ENCODE measurements at regions not wholly inside any gene's neighbourhood (a gene's known extent, or its start where the extent isn't known, plus 50 kb on each side); places are given as distances from the start of the nearest gene placed in this dataset.
A peak's percentile ranks its signal among the peaks of the same experiment; 100 is the strongest.

DNA sequence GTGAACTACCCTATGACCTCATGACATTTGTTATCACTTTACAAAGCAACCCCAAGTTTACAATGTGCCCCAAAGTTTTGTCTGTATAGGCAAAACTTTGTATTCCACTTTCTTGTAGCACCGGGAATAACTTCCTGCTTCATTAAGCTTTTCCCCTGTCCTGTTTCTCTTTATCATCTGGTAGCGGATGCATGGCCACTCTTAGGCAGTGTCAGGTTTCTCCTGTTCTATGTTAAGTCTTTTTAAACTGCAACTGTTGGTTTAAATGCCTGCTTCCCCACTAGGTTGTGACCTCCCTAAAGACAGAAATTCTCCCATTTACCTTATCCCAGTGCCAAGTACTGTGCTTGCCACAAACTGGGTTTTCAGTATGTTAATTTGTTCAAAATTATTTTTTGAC lies 433.6 kb upstream of the DPH6 start:
- peak in 1 of 2 donors; percentile 35 for DNase-seq (ENCODE audit: low read depth in 2 of 2)
- TF ChIP-seq, protein P1, sequence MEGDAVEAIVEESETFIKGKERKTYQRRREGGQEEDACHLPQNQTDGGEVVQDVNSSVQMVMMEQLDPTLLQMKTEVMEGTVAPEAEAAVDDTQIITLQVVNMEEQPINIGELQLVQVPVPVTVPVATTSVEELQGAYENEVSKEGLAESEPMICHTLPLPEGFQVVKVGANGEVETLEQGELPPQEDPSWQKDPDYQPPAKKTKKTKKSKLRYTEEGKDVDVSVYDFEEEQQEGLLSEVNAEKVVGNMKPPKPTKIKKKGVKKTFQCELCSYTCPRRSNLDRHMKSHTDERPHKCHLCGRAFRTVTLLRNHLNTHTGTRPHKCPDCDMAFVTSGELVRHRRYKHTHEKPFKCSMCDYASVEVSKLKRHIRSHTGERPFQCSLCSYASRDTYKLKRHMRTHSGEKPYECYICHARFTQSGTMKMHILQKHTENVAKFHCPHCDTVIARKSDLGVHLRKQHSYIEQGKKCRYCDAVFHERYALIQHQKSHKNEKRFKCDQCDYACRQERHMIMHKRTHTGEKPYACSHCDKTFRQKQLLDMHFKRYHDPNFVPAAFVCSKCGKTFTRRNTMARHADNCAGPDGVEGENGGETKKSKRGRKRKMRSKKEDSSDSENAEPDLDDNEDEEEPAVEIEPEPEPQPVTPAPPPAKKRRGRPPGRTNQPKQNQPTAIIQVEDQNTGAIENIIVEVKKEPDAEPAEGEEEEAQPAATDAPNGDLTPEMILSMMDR (conservative IDR thresholded peaks at IDR 0.05 in 1 of 2, IDR thresholded peaks at IDR 0.05 in 1 of 2; ENCODE audit: low read depth in 1 of 2, low read length in 2 of 2): no peak
- TF ChIP-seq EZH2 (IDR thresholded peaks at IDR 0.05; ENCODE audit: low read length, missing control alignments): no peak

DNA sequence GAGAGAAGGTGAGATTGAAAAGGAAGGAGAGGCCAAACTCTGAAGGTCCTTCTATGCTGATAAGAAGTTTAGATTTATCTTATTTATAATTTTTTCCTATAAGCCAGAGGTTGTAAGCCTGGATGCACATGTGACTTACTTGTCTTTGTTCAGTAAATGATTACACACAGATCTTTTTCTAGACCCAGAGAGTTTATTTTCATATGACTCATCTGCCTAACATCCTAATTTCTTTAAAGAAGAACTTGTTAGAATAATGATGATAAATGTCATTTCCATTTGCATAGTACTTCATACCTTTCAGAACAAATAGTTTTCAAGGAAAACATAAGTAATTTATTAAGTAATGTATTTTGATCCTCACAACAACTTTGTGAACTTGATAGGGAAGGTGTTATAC lies 434.8 kb upstream of the DPH6 start:
- no peak for TF ChIP-seq EZH2 (IDR thresholded peaks at IDR 0.05; ENCODE audit: low read length, missing control alignments)
- TF ChIP-seq, protein P1 (conservative IDR thresholded peaks at IDR 0.05 in 1 of 2, IDR thresholded peaks at IDR 0.05 in 1 of 2; ENCODE audit: low read depth in 1 of 2, low read length in 2 of 2): no peak
- Histone ChIP-seq H3K4me1 (ENCODE audit: control insufficient read depth, extremely low read depth, insufficient read depth, low read length) (no peaks in the 10 kb centered on the region), H3K27ac (ENCODE audit: insufficient read depth, low read length) (no peak overlapping the region), H3K36me3 (ENCODE audit: control insufficient read depth, insufficient read depth, low read length) (no peaks in the 10 kb centered on the region), H4K20me1 (ENCODE audit: control insufficient read depth, extremely low read depth, insufficient read depth, low read length) (no peaks in the 10 kb centered on the region), H3K79me2 (ENCODE audit: control insufficient read depth, insufficient read depth, low read length) (no peaks in the 10 kb centered on the region), H3K27me3 (ENCODE audit: control insufficient read depth, insufficient read depth, low read length) (no peaks in the 10 kb centered on the region), H2AFZ (ENCODE audit: low read length) (no peak overlapping the region), H3K9ac (ENCODE audit: insufficient read depth, low read length) (no peak overlapping the region), H3K4me2 (ENCODE audit: extremely low read depth, insufficient read depth, low read length) (no peak overlapping the region), H3K4me3 (replicated peaks in 1 of 4; ENCODE audit: control extremely low read depth in 1 of 4, insufficient read depth in 1 of 4, low read depth in 3 of 4, low read length in 4 of 4) (no peak overlapping the region), H3K9me3 (ENCODE audit: control insufficient read depth, insufficient read depth, low read depth, low read length) (no peaks in the 10 kb centered on the region)
- DNase-seq (ENCODE audit: low read depth in 2 of 2): peak; percentile 44 to 75

More for the DNA sequence above, 433.6 kb upstream of the DPH6 start:
- H3K36me3 ChIP-seq (ENCODE audit: control insufficient read depth, insufficient read depth, low read length): no peaks in the 10 kb centered on the region
- no peaks in the 10 kb centered on the region for H3K27me3 ChIP-seq (ENCODE audit: control insufficient read depth, insufficient read depth, low read length)
- H3K4me2 ChIP-seq (ENCODE audit: extremely low read depth, insufficient read depth, low read length): no peak overlapping the region
- no peaks in the 10 kb centered on the region for H3K79me2 ChIP-seq (ENCODE audit: control insufficient read depth, insufficient read depth, low read length)
- no peaks in the 10 kb centered on the region for H3K4me1 ChIP-seq (ENCODE audit: control insufficient read depth, extremely low read depth, insufficient read depth, low read length)
- H3K9ac ChIP-seq (ENCODE audit: insufficient read depth, low read length): no peak overlapping the region
- H3K9me3 ChIP-seq (ENCODE audit: control insufficient read depth, insufficient read depth, low read depth, low read length): no peaks in the 10 kb centered on the region
- H3K27ac ChIP-seq (ENCODE audit: insufficient read depth, low read length): no peak overlapping the region
- H3K4me3 ChIP-seq (replicated peaks in 1 of 4; ENCODE audit: control extremely low read depth in 1 of 4, insufficient read depth in 1 of 4, low read depth in 3 of 4, low read length in 4 of 4): no peak overlapping the region
- H2AFZ ChIP-seq (ENCODE audit: low read length): no peak overlapping the region
- no peaks in the 10 kb centered on the region for H4K20me1 ChIP-seq (ENCODE audit: control insufficient read depth, extremely low read depth, insufficient read depth, low read length)

DNA sequence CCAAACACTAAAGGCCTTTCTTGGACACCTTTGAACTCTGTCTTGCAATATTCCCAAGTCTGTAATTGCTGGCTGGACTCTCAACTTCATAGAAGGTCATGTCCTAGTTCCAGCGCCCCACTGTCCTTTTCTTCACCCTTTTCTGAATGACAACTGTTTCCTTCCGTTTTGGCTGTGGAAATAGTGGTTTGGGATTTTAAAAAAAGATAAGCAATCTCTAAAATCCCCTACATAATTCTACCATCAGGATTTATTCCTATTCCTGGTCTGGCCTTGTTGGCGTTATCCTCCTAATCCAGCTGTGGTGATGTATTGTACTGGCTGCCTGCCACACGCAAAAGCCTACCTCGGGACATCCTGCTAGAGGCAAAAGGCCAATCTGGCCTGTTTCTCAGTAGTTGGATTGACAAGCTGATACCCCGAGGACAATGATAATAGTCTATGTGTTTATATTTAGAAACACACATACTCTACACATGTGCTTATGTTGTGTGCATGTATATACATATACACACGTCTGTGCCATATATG lies 440.3 kb upstream of the DPH6 start:
- Histone ChIP-seq H3K36me3 (ENCODE audit: control insufficient read depth, insufficient read depth, low read length) (no peaks in the 10 kb centered on the region), H3K27me3 (ENCODE audit: control insufficient read depth, insufficient read depth, low read length) (no peaks in the 10 kb centered on the region), H3K4me1 (ENCODE audit: control insufficient read depth, extremely low read depth, insufficient read depth, low read length) (no peaks in the 10 kb centered on the region), H2AFZ (ENCODE audit: low read length) (no peak overlapping the region), H3K4me2 (ENCODE audit: extremely low read depth, insufficient read depth, low read length) (no peak overlapping the region), H3K79me2 (ENCODE audit: control insufficient read depth, insufficient read depth, low read length) (no peaks in the 10 kb centered on the region), H3K27ac (ENCODE audit: insufficient read depth, low read length) (no peak overlapping the region), H3K9ac (ENCODE audit: insufficient read depth, low read length) (no peak overlapping the region), H3K9me3 (ENCODE audit: control insufficient read depth, insufficient read depth, low read depth, low read length) (no peaks in the 10 kb centered on the region), H3K4me3 (replicated peaks in 1 of 4; ENCODE audit: control extremely low read depth in 1 of 4, insufficient read depth in 1 of 4, low read depth in 3 of 4, low read length in 4 of 4) (no peak overlapping the region), H4K20me1 (ENCODE audit: control insufficient read depth, extremely low read depth, insufficient read depth, low read length) (no peaks in the 10 kb centered on the region)
- DNase-seq (ENCODE audit: low read depth in 2 of 2): peak in 1 of 2 donors; percentile 15
- TF ChIP-seq, protein P1 (conservative IDR thresholded peaks at IDR 0.05 in 1 of 2, IDR thresholded peaks at IDR 0.05 in 1 of 2; ENCODE audit: low read depth in 1 of 2, low read length in 2 of 2): no peak
- TF ChIP-seq EZH2 (IDR thresholded peaks at IDR 0.05; ENCODE audit: low read length, missing control alignments): no peak
